ENCODE measurements at regions not wholly inside any gene's neighbourhood (a gene's known extent, or its start where the extent isn't known, plus 50 kb on each side); places are given as distances from the start of the nearest gene placed in this dataset.
A peak's percentile ranks its signal among the peaks of the same experiment; 100 is the strongest.

- DNase-seq: no peak
Measured at GRCh38 chr20:40591119-40591518, 97.9 kb downstream of the MAFB start.

- DNase-seq: no peak
Measured at GRCh38 chr20:40589581-40589980, 99.5 kb downstream of the MAFB start.

- no peak for DNase-seq
Measured at GRCh38 chr20:40588891-40589290, 100.1 kb downstream of the MAFB start.

GRCh38 chr20:40587038-40587437 lies 102.0 kb downstream of the MAFB start:
- DNase-seq: no peak

GRCh38 chr20:40584130-40584809 lies 104.8 kb downstream of the MAFB start:
- DNase-seq: peak in 2 of 3 donors; percentile 35 to 55

- DNase-seq: no peak
Measured at GRCh38 chr20:40583636-40584035, 105.4 kb downstream of the MAFB start.

GRCh38 chr20:40583205-40583604 lies 105.8 kb downstream of the MAFB start:
- DNase-seq: peak in 1 of 3 donors; percentile 23

- peak in 1 of 3 donors; percentile 11 for DNase-seq
Measured at GRCh38 chr20:40582531-40582930, 106.5 kb downstream of the MAFB start.

- DNase-seq: no peak
Measured at GRCh38 chr20:40579701-40580100, 109.3 kb downstream of the MAFB start.

- DNase-seq: no peak
Measured at GRCh38 chr20:40578961-40579360, 110.1 kb downstream of the MAFB start.

GRCh38 chr20:40575851-40576250 lies 113.2 kb downstream of the MAFB start:
- DNase-seq: no peak

GRCh38 chr20:40572251-40572650 lies 116.8 kb downstream of the MAFB start:
- no peak for DNase-seq

GRCh38 chr20:40571639-40572038 lies 117.4 kb downstream of the MAFB start:
- peak in 1 of 3 donors; percentile 24 for DNase-seq

- no peak for DNase-seq
Measured at GRCh38 chr20:40568200-40568599, 120.8 kb downstream of the MAFB start.

- DNase-seq: no peak
Measured at GRCh38 chr20:40565682-40566040, 123.4 kb downstream of the MAFB start.

GRCh38 chr20:40565001-40565681 lies 123.9 kb downstream of the MAFB start:
- DNase-seq: peak in 1 of 3 donors; percentile 47

GRCh38 chr20:40563296-40563950 lies 125.6 kb downstream of the MAFB start:
- peak in 1 of 3 donors; percentile 24 for DNase-seq

GRCh38 chr20:40562031-40562430 lies 127.0 kb downstream of the MAFB start:
- no peak for DNase-seq

GRCh38 chr20:40561187-40561586 lies 127.8 kb downstream of the MAFB start:
- no peak for DNase-seq

GRCh38 chr20:40558212-40558611 lies 130.8 kb downstream of the MAFB start:
- DNase-seq: no peak

GRCh38 chr20:40551125-40551530 lies 137.9 kb downstream of the MAFB start:
- DNase-seq: no peak

- no peak for DNase-seq
Measured at GRCh38 chr20:40547483-40548091, 141.4 kb downstream of the MAFB start.

- DNase-seq: no peak
Measured at GRCh38 chr20:40545478-40545877, 143.6 kb downstream of the MAFB start.
